Transverse colon (tissue), 4 donors: ENCODE measurements at regions not wholly inside any gene's neighbourhood (a gene's known extent, or its start where the extent isn't known, plus 50 kb on each side); places are given as distances from the start of the nearest gene placed in this dataset.
A peak's percentile ranks its signal among the peaks of the same experiment; 100 is the strongest.
"Not testable (repeated sequence)": the region's sequence is repeated elsewhere in the genome, so short reads cannot be mapped to it uniquely, and the experiment has no call there.

Experiments
- DNase-seq: peaks from one replicate; pipeline ENCODE4 v3.0.0-alpha.2; 2019
- H3K27ac ChIP-seq, 4 donors: fragments of 200-600 bp; sonication (generic); 2 replicates each; pipeline ENCODE4 v1.5.1; 2016 to 2018; ENCODE audit warnings: inconsistent platforms in 4 of 4
- H3K27me3 ChIP-seq: fragments of 200-600 bp; sonication (generic); 2 replicates; pipeline ENCODE4 v1.5.1; 2017; ENCODE audit warnings: inconsistent platforms
- H3K36me3 ChIP-seq, 4 donors: fragments of 200-600 bp; sonication (generic); 2 replicates each; pipeline ENCODE4 v1.5.1; 2017 to 2019; ENCODE audit warnings: inconsistent platforms in 4 of 4
- H3K4me1 ChIP-seq, 4 donors: fragments of 200-600 bp; sonication (generic); 2 replicates each; pipeline ENCODE4 v1.5.1; 2017 to 2020; ENCODE audit warnings: inconsistent platforms in 4 of 4
- H3K4me3 ChIP-seq, 4 donors: fragments of 200-600 bp; sonication (generic); 1 replicate in 1 of 4; 2 replicates in 3 of 4; pipeline versions ENCODE4 v1.5.1 to v1.6.1; 2017 to 2019; ENCODE audit warnings: inconsistent platforms in 4 of 4
- H3K9me3 ChIP-seq, 2 donors: fragments of 200-600 bp; sonication (generic); 2 replicates each; pipeline ENCODE4 v1.5.1; 2017 to 2019; ENCODE audit warnings: inconsistent platforms in 2 of 2
- EP300 ChIP-seq: sonication (generic); formaldehyde crosslinking; IDR thresholded peaks from one replicate; pipeline ENCODE4 v1.6.1; 2017; ENCODE audit warnings: antibody characterized with exemption, low read depth
- POLR2A ChIP-seq: fragments of 450-650 bp; IDR thresholded peaks from one replicate; pipeline ENCODE4 v1.6.1; 2016; ENCODE audit warnings: antibody characterized with exemption, mild to moderate bottlenecking, moderate library complexity
- POLR2AphosphoS5 ChIP-seq, 3 donors: sonication (generic); formaldehyde crosslinking; IDR thresholded peaks; one replicate each; pipeline ENCODE4 v1.6.1; 2016; ENCODE audit warnings: antibody characterized with exemption in 3 of 3
- WGBS, 2 donors: methylation state at CpG; one replicate each; pipeline ENCODE4 v1.1.5; 2018; ENCODE audit warnings: low coverage in 1 of 2; 5-methylcytosine and 5-hydroxymethylcytosine counted together
- in situ Hi-C, 4 donors: fragments of 200-750 bp; cut with MboI; loops; one replicate each; pipeline versions ENCODE4 v1.15.0 to v1.15.1; 2017; ENCODE audit warnings: low sequenced_read_pairs in 3 of 4, low pct_ligation_motif_present in 1 of 4, low pct_unique_long_range_greater_than_20kb in 1 of 4
- intact Hi-C: fragments of 100-400 bp; cut with DNase I; formaldehyde crosslinking; loops from one replicate; pipeline ENCODE4 v1.15.1; 2023; ENCODE audit warnings: low total_unique reads
- TF ChIP-seq, protein P1 (sequence below), 5 experiments: fragments of 200-600 bp in 3 of 5; fragments of 450-650 bp in 2 of 5; sonication (generic) in 3 of 5; IDR thresholded peaks; 1 replicate in 2 of 5; 2 replicates in 3 of 5; pipeline ENCODE4 v1.5.1; 2016 to 2017; ENCODE audit warnings: antibody characterized with exemption in 5 of 5, inconsistent platforms in 3 of 5, mild to moderate bottlenecking in 2 of 5, moderate library complexity in 1 of 5

- Histone ChIP-seq H3K9me3 (no peaks in the 10 kb centered on the region), H3K27me3 (no peaks in the 10 kb centered on the region), H3K36me3 (no peaks in the 10 kb centered on the region), H3K27ac (peak overlapping the region in 2 of 4 donors; percentile 23 to 48), H3K4me3 (no peak overlapping the region), H3K4me1 (no peaks in the 10 kb centered on the region)
- 73% methylated on average over 8 of the region's 8 CpGs; no CpG with 5 or more reads in 1 of the 2 donors for WGBS, 2 donors
- in situ Hi-C loops (no loop called here), intact Hi-C loops (no loop called here)
- no peak for TF ChIP-seq POLR2A
- TF ChIP-seq POLR2AphosphoS5 (IDR thresholded peaks at IDR 0.05) = no peak
- TF ChIP-seq, protein P1, sequence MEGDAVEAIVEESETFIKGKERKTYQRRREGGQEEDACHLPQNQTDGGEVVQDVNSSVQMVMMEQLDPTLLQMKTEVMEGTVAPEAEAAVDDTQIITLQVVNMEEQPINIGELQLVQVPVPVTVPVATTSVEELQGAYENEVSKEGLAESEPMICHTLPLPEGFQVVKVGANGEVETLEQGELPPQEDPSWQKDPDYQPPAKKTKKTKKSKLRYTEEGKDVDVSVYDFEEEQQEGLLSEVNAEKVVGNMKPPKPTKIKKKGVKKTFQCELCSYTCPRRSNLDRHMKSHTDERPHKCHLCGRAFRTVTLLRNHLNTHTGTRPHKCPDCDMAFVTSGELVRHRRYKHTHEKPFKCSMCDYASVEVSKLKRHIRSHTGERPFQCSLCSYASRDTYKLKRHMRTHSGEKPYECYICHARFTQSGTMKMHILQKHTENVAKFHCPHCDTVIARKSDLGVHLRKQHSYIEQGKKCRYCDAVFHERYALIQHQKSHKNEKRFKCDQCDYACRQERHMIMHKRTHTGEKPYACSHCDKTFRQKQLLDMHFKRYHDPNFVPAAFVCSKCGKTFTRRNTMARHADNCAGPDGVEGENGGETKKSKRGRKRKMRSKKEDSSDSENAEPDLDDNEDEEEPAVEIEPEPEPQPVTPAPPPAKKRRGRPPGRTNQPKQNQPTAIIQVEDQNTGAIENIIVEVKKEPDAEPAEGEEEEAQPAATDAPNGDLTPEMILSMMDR (IDR thresholded peaks at IDR 0.05) = no peak
- TF ChIP-seq EP300 = no peak
- no peak for DNase-seq
Observed at GRCh38 chr15:62907275-62907674, 135.3 kb upstream of the TPM1 start.

- H3K36me3 ChIP-seq, DNase-seq, intact Hi-C loops, H3K4me3 ChIP-seq, in situ Hi-C loops, H3K27me3 ChIP-seq, H3K27ac ChIP-seq, H3K4me1 ChIP-seq, H3K9me3 ChIP-seq: not testable (repeated sequence)
- 67 to 80% methylated on average over 5 of the region's 5 CpGs for WGBS, 2 donors
Observed at GRCh38 chr15:62908341-62908740, 134.2 kb upstream of the TPM1 start.

DNA sequence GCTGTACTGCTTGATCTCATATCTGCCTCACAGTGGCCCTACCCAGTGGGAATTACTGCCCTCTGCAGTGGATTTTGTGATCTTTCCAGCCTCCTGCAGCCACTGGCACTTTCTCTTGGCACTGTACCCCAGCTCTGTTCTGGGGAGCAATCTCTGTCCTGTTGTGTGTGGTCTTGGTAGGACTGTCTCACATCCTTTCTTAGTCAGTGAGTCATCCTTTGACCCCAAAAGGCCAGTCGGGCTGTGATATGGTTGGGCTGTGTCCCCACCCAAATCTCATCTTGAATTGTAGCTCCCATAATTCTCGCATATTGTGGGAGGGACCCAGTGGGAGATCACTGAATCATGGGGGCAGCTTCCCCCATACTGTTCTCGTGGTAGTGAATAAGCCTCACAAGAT lies 133.3 kb upstream of the TPM1 start:
- intact Hi-C loops = no loop called here
- H3K4me1 ChIP-seq = no peaks in the 10 kb centered on the region
- H3K9me3 ChIP-seq = no peaks in the 10 kb centered on the region
- TF ChIP-seq, protein P1 (IDR thresholded peaks at IDR 0.05) = no peak
- no peak for TF ChIP-seq POLR2A
- no peak overlapping the region for H3K27ac ChIP-seq
- H3K4me3 ChIP-seq = no peak overlapping the region
- 79 to 89% methylated on average over 2 to 3 of the region's 3 CpGs for WGBS, 2 donors
- in situ Hi-C loops = no loop called here
- DNase-seq = no peak
- H3K36me3 ChIP-seq = no peaks in the 10 kb centered on the region
- no peaks in the 10 kb centered on the region for H3K27me3 ChIP-seq

GRCh38 chr15:62912282-62912681 lies 130.3 kb upstream of the TPM1 start:
- Histone ChIP-seq H3K9me3 (no peaks in the 10 kb centered on the region), H3K36me3 (no peaks in the 10 kb centered on the region), H3K4me3 (no peak overlapping the region), H3K27ac (no peak overlapping the region), H3K27me3 (no peaks in the 10 kb centered on the region), H3K4me1 (no peaks in the 10 kb centered on the region)
- no peak for DNase-seq
- 76 to 94% methylated on average over 2 to 3 of the region's 3 CpGs for WGBS, 2 donors
- TF ChIP-seq POLR2AphosphoS5 (IDR thresholded peaks at IDR 0.05) (no peak), POLR2A (no peak), EP300 (no peak)
- TF ChIP-seq, protein P1 (IDR thresholded peaks at IDR 0.05) = no peak
- intact Hi-C loops = loop anchor here (5.0 kb wide), 1 partner anchor 45 kb away; no protein-coding TSS in a partner anchor
- in situ Hi-C loops = no loop called here

GRCh38 chr15:62912808-62913207 lies 129.7 kb upstream of the TPM1 start:
- Histone ChIP-seq H3K4me1 (no peaks in the 10 kb centered on the region), H3K27ac (no peak overlapping the region)

More at GRCh38 chr15:62912808-62913207, 129.7 kb upstream of the TPM1 start:
- Histone ChIP-seq H3K4me3 (no peak overlapping the region), H3K27me3 (no peaks in the 10 kb centered on the region), H3K36me3 (no peaks in the 10 kb centered on the region), H3K9me3 (no peaks in the 10 kb centered on the region)
- intact Hi-C loops = loop anchor here (5.0 kb wide), 1 partner anchor 44 kb away; no protein-coding TSS in a partner anchor
- no peak for DNase-seq
- 62 to 67% methylated on average over 5 of the region's 5 CpGs for WGBS, 2 donors
- in situ Hi-C loops = no loop called here
- TF ChIP-seq, protein P1 (IDR thresholded peaks at IDR 0.05) = no peak
- no peak for TF ChIP-seq POLR2AphosphoS5 (IDR thresholded peaks at IDR 0.05)
- no peak for TF ChIP-seq POLR2A
